ENCODE measurements at regions not wholly inside any gene's neighbourhood (a gene's known extent, or its start where the extent isn't known, plus 50 kb on each side); places are given as distances from the start of the nearest gene placed in this dataset.

DNA sequence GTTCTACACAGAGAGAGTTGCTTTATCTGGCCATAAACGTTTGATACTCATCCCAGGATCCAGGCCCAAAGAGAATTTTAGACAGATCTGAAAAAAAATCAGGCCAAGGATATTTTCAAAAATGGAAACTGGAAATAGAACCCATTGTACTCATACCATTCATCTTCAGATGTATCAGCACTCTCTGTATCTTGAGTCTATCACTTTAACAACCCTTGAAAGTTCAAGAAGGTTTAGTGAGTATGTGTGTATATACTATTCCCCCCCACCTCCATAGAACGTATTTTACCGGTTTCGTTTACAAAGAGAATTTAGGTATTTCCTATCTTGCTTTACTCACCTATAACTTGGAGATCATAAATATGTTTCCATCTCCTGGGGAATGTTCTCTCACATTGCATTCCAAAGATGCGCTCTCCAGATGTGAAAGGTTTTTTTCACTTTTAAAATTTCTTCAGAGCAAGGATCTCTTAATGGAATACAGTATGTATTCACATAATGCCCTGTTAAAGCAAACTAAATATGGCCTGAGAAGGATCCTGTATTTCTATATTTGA is 105.5 kb upstream of the TUT7 start:
- H3K4me1 ChIP-seq (ENCODE audit: control insufficient read depth, low read length), result no peaks in the 10 kb centered on the region

GRCh38 chr9:86459191-86459590 is 105.0 kb upstream of the TUT7 start:
- no peak overlapping the region for H3K4me2 ChIP-seq (ENCODE audit: low read length)
- no peak overlapping the region for H3K4me3 ChIP-seq (ENCODE audit: low read length)
- no peaks in the 10 kb centered on the region for H3K27me3 ChIP-seq (ENCODE audit: control insufficient read depth, low read length)
- H3K9me3 ChIP-seq (ENCODE audit: control insufficient read depth, insufficient read depth, low read length), result no peaks in the 10 kb centered on the region
- H3K9me2 ChIP-seq (replicated peaks; ENCODE audit: control insufficient read depth, low read length), result no peaks in the 10 kb centered on the region
- no peak overlapping the region for H3K27ac ChIP-seq (ENCODE audit: low read depth, low read length)
- H3K4me1 ChIP-seq (ENCODE audit: control insufficient read depth, low read length), result no peaks in the 10 kb centered on the region
- no peaks in the 10 kb centered on the region for H4K20me1 ChIP-seq (ENCODE audit: control insufficient read depth, insufficient read depth, low read depth, low read length)
- H3K36me3 ChIP-seq (ENCODE audit: control insufficient read depth, low read length), result no peaks in the 10 kb centered on the region
- no peaks in the 10 kb centered on the region for H3K79me2 ChIP-seq (ENCODE audit: control insufficient read depth, low read length)
- no peaks in the 10 kb centered on the region for H3F3A ChIP-seq (ENCODE audit: control insufficient read depth, insufficient read depth)
- TF ChIP-seq EZH2phosphoT487 (IDR thresholded peaks at IDR 0.05; ENCODE audit: borderline replicate concordance, low read length), result no peak
- TF ChIP-seq, protein P1, sequence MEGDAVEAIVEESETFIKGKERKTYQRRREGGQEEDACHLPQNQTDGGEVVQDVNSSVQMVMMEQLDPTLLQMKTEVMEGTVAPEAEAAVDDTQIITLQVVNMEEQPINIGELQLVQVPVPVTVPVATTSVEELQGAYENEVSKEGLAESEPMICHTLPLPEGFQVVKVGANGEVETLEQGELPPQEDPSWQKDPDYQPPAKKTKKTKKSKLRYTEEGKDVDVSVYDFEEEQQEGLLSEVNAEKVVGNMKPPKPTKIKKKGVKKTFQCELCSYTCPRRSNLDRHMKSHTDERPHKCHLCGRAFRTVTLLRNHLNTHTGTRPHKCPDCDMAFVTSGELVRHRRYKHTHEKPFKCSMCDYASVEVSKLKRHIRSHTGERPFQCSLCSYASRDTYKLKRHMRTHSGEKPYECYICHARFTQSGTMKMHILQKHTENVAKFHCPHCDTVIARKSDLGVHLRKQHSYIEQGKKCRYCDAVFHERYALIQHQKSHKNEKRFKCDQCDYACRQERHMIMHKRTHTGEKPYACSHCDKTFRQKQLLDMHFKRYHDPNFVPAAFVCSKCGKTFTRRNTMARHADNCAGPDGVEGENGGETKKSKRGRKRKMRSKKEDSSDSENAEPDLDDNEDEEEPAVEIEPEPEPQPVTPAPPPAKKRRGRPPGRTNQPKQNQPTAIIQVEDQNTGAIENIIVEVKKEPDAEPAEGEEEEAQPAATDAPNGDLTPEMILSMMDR (IDR thresholded peaks at IDR 0.05; ENCODE audit: low read depth, low read length, poor library complexity, severe bottlenecking), result no peak

More for the DNA sequence above, 105.5 kb upstream of the TUT7 start:
- no peaks in the 10 kb centered on the region for H3K9me3 ChIP-seq (ENCODE audit: control insufficient read depth, insufficient read depth, low read length)
- no peaks in the 10 kb centered on the region for H3K9me2 ChIP-seq (replicated peaks; ENCODE audit: control insufficient read depth, low read length)
- no peaks in the 10 kb centered on the region for H3K79me2 ChIP-seq (ENCODE audit: control insufficient read depth, low read length)
- H3K4me3 ChIP-seq (ENCODE audit: low read length), result no peak overlapping the region
- H3K27me3 ChIP-seq (ENCODE audit: control insufficient read depth, low read length), result no peaks in the 10 kb centered on the region
- no peaks in the 10 kb centered on the region for H3K36me3 ChIP-seq (ENCODE audit: control insufficient read depth, low read length)
- H3K4me2 ChIP-seq (ENCODE audit: low read length), result no peak overlapping the region
- H4K20me1 ChIP-seq (ENCODE audit: control insufficient read depth, insufficient read depth, low read depth, low read length), result no peaks in the 10 kb centered on the region
- H3K27ac ChIP-seq (ENCODE audit: low read depth, low read length), result no peak overlapping the region
- no peaks in the 10 kb centered on the region for H3F3A ChIP-seq (ENCODE audit: control insufficient read depth, insufficient read depth)
- TF ChIP-seq EZH2phosphoT487 (IDR thresholded peaks at IDR 0.05; ENCODE audit: borderline replicate concordance, low read length), result no peak
- TF ChIP-seq, protein P1 (IDR thresholded peaks at IDR 0.05; ENCODE audit: low read depth, low read length, poor library complexity, severe bottlenecking), result no peak

DNA sequence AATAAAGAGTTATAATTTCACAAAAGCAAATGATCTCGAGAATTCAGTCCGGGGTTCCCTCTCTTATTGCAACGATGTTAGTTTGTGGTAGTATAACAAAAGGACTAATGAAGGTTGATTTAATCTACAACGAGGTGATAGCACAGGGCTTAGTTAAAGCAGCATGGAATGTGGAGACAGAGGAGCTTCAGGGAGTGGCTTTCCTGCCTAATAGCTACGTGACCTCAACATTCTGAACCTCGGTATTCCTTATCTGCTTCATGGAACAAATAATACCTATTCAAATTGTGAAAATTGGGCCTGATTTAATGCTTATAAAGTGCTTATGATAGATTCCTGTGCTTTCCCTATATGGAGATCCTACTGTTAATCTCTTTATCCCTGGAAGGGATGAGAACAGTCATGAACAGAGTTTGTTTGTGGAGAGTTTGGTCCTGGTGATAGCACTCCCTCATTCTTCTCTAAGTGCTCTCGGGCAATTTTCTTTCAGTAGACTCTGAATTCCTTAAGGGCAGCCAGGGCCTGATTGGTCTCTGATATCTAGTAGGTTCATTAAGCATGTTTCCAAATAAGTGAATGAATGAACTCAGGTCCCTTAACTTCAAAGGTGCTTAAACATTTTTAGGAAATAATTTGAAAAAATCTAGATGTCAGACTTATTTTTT is 104.1 kb upstream of the TUT7 start:
- H3K4me2 ChIP-seq (ENCODE audit: low read length), result no peak overlapping the region
- H4K20me1 ChIP-seq (ENCODE audit: control insufficient read depth, insufficient read depth, low read depth, low read length), result no peaks in the 10 kb centered on the region
- no peaks in the 10 kb centered on the region for H3K79me2 ChIP-seq (ENCODE audit: control insufficient read depth, low read length)
- TF ChIP-seq, protein P1 (IDR thresholded peaks at IDR 0.05; ENCODE audit: low read depth, low read length, poor library complexity, severe bottlenecking), result no peak
- TF ChIP-seq EZH2phosphoT487 (IDR thresholded peaks at IDR 0.05; ENCODE audit: borderline replicate concordance, low read length), result no peak
- no peaks in the 10 kb centered on the region for H3K36me3 ChIP-seq (ENCODE audit: control insufficient read depth, low read length)
- no peaks in the 10 kb centered on the region for H3K4me1 ChIP-seq (ENCODE audit: control insufficient read depth, low read length)
- H3F3A ChIP-seq (ENCODE audit: control insufficient read depth, insufficient read depth), result no peaks in the 10 kb centered on the region
- H3K9me2 ChIP-seq (replicated peaks; ENCODE audit: control insufficient read depth, low read length), result no peaks in the 10 kb centered on the region
- no peak overlapping the region for H3K4me3 ChIP-seq (ENCODE audit: low read length)
- no peaks in the 10 kb centered on the region for H3K9me3 ChIP-seq (ENCODE audit: control insufficient read depth, insufficient read depth, low read length)
- H3K27ac ChIP-seq (ENCODE audit: low read depth, low read length), result no peak overlapping the region
- H3K27me3 ChIP-seq (ENCODE audit: control insufficient read depth, low read length), result no peaks in the 10 kb centered on the region

Data from DOHH2 (cell line).